HL-60 (cell line): ENCODE measurements at regions not wholly inside any gene's neighbourhood (a gene's known extent, or its start where the extent isn't known, plus 50 kb on each side); places are given as distances from the start of the nearest gene placed in this dataset.

ENCODE experiments used
- DNase-seq, 2 experiments: peaks; one replicate each; pipeline ENCODE4 v3.0.0-alpha.2; 2010 to 2020; ENCODE audit warnings: low read depth in 1 of 2, low spot score in 1 of 2
- H3K27ac ChIP-seq: fragments of 250-450 bp; sonication (Bioruptor Pico); replicated peaks from 2 replicates; pipeline ENCODE4 v1.5.1; 2020; ENCODE audit warnings: mild to moderate bottlenecking, moderate library complexity
- H3K27me3 ChIP-seq: fragments of 250-450 bp; sonication (Bioruptor Pico); 2 replicates; pipeline ENCODE4 v1.5.1; 2021; ENCODE audit warnings: mild to moderate bottlenecking, moderate library complexity; ENCODE audit not compliant: insufficient read depth, poor library complexity, severe bottlenecking
- H3K4me3 ChIP-seq: replicated peaks from 2 replicates; pipeline ENCODE4 v1.5.1; 2011; ENCODE audit warnings: mild to moderate bottlenecking, control low read depth, low read length; ENCODE audit not compliant: insufficient read depth
- CTCF ChIP-seq: IDR thresholded peaks from one replicate; pipeline ENCODE4 v1.5.1; 2011; ENCODE audit warnings: low read length, control low read depth, inconsistent platforms; ENCODE audit not compliant: insufficient read depth
- GABPA ChIP-seq: IDR thresholded peaks from 2 replicates; pipeline ENCODE4 v1.6.1; 2012; ENCODE audit warnings: low read depth
- POLR2AphosphoS5 ChIP-seq: IDR thresholded peaks from 2 replicates; pipeline ENCODE4 v1.6.1; 2012; ENCODE audit warnings: low read depth
- REST ChIP-seq: IDR thresholded peaks from 2 replicates; pipeline ENCODE4 v1.6.1; 2012; ENCODE audit warnings: low read depth; ENCODE audit not compliant: insufficient replicate concordance
- SPI1 ChIP-seq: IDR thresholded peaks from 2 replicates; pipeline ENCODE4 v1.6.1; 2012; ENCODE audit warnings: low read depth, mild to moderate bottlenecking, borderline replicate concordance

- TF ChIP-seq SPI1 (no peak), REST (no peak), GABPA (no peak)
- no peak overlapping the region for H3K4me3 ChIP-seq
- no peak overlapping the region for H3K27ac ChIP-seq
- no peak for DNase-seq
- no peaks in the 10 kb centered on the region for H3K27me3 ChIP-seq
These were observed 108.6 kb upstream of the PPP1R2C start for GRCh38 chrX:42886519-42886918.

- no peak for DNase-seq
- Histone ChIP-seq H3K27ac (no peak overlapping the region), H3K27me3 (no peaks in the 10 kb centered on the region), H3K4me3 (no peak overlapping the region)
- TF ChIP-seq CTCF, result no peak
These were observed 123.0 kb upstream of the PPP1R2C start for GRCh38 chrX:42900947-42901346.

GRCh38 chrX:42902513-42902912 lies 124.5 kb upstream of the PPP1R2C start:
- H3K27me3 ChIP-seq, result no peaks in the 10 kb centered on the region
- H3K4me3 ChIP-seq, result no peak overlapping the region

More at GRCh38 chrX:42902513-42902912, 124.5 kb upstream of the PPP1R2C start:
- H3K27ac ChIP-seq, result no peak overlapping the region
- DNase-seq, result no peak
- TF ChIP-seq CTCF, result no peak
- no peak for TF ChIP-seq GABPA
- TF ChIP-seq REST, result no peak
- no peak for TF ChIP-seq POLR2AphosphoS5
- TF ChIP-seq SPI1, result no peak
